SIG-M5 (cell line): ENCODE measurements at regions not wholly inside any gene's neighbourhood (a gene's known extent, or its start where the extent isn't known, plus 50 kb on each side); places are given as distances from the start of the nearest gene placed in this dataset.
"Not testable (repeated sequence)": the region's sequence is repeated elsewhere in the genome, so short reads cannot be mapped to it uniquely, and the experiment has no call there.

ENCODE experiments used
- DNase-seq: peaks from one replicate; lab custom pipeline; 2025; lab: John Stamatoyannopoulos, UW

- no peak for DNase-seq
Observed at GRCh38 chr15:62412686-62413085, 247.6 kb upstream of the C2CD4B start.

- no peak for DNase-seq
Observed at GRCh38 chr15:62413153-62413552, 248.1 kb upstream of the C2CD4B start.

DNA sequence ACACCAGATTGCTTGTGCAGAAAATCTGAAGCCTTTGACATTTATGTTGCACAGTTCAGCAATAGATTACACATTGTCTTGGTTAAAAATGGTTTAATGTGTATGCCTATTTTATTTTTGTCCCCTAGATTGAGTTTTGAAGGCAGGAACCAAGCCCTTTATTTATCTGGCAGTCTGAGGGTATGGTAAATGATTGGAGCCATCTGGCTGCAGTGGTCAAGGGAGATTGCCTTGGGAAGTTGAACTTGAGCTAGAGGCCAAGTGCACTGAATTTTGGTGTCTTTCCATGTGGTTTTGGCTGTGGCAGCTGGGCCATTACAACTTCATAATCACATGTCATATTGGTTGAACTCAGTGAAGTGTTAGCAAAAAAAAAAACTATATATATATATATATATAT is 248.7 kb upstream of the C2CD4B start:
- no peak for DNase-seq

- no peak for DNase-seq
Observed at GRCh38 chr15:62415498-62415897, 250.4 kb upstream of the C2CD4B start.

GRCh38 chr15:62416526-62416925 is 251.4 kb upstream of the C2CD4B start:
- DNase-seq: no peak

GRCh38 chr15:62417439-62417838 is 252.4 kb upstream of the C2CD4B start:
- no peak for DNase-seq

- not testable (repeated sequence) for DNase-seq
Observed at GRCh38 chr15:62418496-62418895, 253.4 kb upstream of the C2CD4B start.

GRCh38 chr15:62419192-62419591 is 254.1 kb upstream of the C2CD4B start:
- no peak for DNase-seq

GRCh38 chr15:62420371-62420770 is 255.3 kb upstream of the C2CD4B start:
- not testable (repeated sequence) for DNase-seq

GRCh38 chr15:62421289-62421688 is 256.2 kb upstream of the C2CD4B start:
- DNase-seq: no peak

DNA sequence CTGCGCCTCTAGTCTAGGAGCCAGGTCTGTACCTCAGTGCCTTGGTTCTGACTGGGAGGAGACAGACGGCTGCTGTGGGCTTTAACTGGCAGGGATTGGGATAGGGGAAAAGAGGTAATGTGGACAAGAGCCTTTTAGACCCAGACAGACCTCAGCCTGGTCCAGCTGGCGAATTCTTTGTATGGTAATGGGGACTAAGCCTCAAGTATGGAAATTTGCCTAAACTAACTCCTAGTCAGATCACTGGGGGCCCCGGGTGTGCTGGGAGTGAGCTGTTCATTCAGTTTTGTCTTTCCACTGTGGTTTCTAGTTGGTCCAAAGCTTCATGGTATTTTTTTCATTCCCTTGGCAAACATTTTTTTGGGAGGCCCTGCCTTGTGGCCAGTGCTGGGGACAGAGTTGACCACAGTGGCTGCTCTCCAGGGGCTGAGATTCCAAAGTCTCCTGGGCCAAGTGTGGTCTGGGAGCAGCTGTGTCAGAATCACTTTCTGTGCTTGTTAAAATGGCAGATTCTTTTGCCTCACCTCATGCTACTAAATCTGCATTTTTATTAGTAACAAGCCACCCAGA is 261.4 kb upstream of the C2CD4B start:
- DNase-seq: no peak

- no peak for DNase-seq
Observed at GRCh38 chr15:62428259-62428658, 263.2 kb upstream of the C2CD4B start.

GRCh38 chr15:62428851-62429598 is 263.9 kb upstream of the C2CD4B start:
- DNase-seq: no peak

DNA sequence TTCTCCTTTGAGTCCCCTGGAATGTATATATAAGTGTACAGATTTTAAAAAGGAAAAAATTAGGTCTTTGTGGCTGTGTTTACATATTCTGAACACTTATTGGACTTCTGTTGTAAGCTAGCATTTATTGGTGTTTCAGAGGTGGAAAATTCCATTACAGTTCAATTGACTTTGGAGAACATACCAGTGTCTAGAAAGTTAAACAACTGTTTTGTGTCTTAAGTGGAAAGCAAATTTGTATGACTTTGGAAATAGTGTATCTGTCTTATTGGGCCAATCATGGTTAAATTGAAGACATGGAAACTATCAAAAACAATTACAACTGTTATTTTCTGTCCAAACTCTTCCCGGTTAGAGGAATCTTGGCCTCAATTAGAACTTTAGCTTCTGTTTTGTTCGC is 265.0 kb upstream of the C2CD4B start:
- DNase-seq: no peak

DNA sequence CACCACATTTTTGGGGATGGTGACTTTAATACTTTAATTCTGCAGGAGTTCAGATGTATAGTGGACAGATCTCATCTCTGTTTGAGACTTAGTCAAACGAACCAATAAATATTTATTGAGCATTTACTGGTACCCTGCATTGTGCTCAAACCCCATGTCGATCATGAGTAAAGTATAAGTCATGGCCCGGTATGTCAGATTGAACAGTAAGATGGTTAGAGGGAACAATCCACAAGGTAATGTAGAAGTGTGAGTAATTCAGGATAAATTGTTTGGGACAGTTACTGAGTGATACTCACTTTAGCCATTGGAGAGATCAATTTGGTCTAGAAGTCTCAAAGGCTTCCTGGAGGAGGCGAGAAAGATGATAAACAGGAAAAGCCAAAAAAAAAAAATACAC is 265.5 kb upstream of the C2CD4B start:
- no peak for DNase-seq

GRCh38 chr15:62431008-62431797 is 266.1 kb upstream of the C2CD4B start:
- no peak for DNase-seq

DNA sequence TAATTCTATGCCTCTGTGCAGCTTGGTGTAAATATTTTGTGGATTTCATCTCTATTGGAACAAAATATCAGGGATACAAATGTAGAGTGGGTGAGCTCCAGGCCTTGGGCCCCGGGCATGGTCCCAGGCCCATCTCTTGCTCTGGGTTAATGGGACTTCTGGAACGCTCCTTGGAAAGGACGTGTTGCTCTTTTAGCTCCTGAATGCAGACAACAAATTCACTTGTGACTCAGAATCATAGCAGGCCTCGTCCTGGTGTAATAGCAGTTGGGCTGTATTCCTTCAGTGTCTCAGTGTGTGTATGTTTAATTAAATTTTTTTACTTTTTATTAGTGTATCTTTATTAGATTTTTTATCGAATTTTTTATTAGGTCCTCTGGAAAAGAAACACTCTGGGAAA is 266.7 kb upstream of the C2CD4B start:
- DNase-seq: no peak

DNA sequence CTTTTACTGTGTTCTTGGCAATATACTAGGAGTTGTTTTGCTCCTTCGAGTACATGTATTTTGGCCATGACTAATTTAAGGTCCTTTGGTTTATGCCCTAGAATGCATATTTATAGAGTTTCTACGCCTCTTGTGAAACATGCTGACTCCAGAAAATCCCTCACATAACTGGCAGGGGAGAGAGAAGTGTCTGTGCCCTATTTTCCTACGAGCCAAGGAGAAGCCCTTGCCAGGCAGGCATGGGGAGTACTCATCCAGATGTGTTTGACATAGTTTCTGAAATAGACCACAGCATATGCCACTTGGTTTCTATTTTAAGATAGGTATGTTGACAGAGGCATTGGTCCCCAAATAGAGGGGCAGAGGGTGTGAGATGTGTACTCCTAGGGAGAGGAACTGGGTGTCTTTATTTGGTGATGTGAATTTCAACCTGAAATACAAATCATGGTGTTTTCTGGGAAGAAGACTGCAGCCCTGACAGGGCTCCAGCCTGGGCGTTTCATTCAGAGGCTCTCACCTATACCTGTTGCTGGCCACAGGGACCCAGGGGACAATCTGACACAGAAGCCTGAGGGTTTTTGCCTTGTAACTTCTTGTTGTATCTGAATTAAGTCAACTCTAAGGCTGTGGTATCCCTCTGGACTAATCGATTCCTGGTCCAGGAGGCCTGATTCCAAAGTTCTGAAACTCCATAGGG is 267.8 kb upstream of the C2CD4B start:
- no peak for DNase-seq

DNA sequence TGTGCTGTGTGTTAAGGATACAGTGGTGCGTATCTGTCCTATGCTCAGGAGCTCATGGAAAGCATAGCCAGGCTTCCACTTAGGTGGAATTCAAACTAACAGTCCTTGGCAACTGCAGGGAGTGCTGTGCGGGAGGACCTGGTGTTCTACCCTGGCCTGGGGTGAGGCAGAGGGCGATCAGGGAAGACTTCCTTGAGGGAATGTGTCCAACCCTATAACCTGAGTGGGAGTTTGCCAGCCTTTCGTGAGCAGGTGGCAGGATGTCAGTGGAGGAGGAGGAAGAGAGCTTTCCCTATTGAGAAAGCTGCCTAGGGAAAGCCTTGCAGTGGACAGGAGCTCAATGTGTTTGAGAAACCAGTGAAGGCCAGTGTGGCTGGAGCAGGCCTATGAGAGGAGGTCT is 271.1 kb upstream of the C2CD4B start:
- DNase-seq: no peak

- no peak for DNase-seq
Observed at GRCh38 chr15:62437753-62438152, 272.7 kb upstream of the C2CD4B start.

DNA sequence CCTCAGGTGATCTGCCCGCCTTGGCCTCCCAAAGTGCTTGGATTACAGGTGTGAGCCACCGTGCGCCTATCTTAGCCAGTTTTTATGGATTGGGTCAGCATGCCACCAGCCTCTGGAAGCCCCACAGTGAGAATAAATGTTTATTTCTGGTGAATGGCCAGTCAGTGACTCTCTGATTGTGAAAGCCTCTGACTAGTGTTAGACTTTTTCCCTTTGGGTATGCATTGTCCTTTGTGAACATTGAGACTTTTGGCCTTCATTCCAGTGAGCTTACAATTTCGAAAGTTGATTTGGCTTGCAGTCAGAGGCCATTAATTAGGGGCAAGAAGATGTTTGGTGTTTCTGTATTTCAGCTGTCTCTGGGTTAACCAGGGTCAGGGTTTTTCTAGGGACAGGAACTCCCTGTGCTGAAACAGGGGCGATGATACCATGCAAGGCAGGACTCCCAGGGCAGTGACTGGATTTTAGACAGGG is 274.5 kb upstream of the C2CD4B start:
- DNase-seq: no peak

DNA sequence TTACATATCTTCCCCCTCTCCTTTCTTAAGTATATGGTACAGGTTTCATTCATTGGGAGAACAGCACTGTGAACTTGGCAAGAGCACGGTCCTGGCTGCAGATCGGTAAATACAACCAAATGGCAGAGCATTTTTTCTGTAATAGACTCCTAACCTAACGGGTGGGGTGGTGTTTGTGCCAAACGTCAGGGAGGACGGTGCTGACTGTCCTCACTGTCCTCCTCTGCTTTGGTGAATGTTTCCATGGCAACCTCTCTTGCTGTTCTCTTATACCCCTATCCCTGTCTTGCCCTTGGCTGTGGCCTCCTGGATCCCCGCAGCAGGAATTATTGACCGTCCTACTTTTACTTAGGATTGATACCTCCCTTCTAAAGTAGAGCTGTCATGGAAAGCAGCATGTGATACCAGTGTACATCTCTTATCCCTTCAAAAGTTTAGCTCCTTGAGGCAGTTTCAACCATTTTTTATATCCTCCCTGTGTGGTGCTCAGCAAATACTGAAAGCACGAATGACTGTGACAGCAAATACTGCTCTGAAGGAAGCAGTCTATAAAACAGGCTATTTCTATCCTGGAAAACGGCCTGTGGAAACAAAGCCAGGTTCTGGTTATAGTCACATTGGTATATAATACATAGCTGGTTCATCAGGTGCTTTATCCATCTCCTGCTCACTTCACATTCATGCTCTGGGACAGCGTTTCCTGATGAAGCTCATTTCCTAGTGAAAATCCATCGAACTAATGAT is 275.4 kb upstream of the C2CD4B start:
- no peak for DNase-seq
